Spleen (tissue), 7 donors: ENCODE measurements at regions not wholly inside any gene's neighbourhood (a gene's known extent, or its start where the extent isn't known, plus 50 kb on each side); places are given as distances from the start of the nearest gene placed in this dataset.
"Not testable (repeated sequence)": the region's sequence is repeated elsewhere in the genome, so short reads cannot be mapped to it uniquely, and the experiment has no call there.

Experiments
- CTCF ChIP-seq, 11 experiments: fragments of 200-600 bp in 7 of 11; fragments of 450-650 bp in 4 of 11; sonication (generic) in 4 of 11; IDR thresholded peaks in 8 of 11; conservative IDR thresholded peaks in 3 of 11; 1 replicate in 7 of 11; 2 replicates in 4 of 11; pipeline versions ENCODE4 v1.4.0 to v1.8.0; 2016 to 2021; ENCODE audit warnings: antibody characterized with exemption in 11 of 11, inconsistent platforms in 4 of 11, mild to moderate bottlenecking in 1 of 11
- POLR2A ChIP-seq, 3 donors: fragments of 450-650 bp; IDR thresholded peaks; one replicate each; pipeline ENCODE4 v1.5.1; 2017; ENCODE audit warnings: antibody characterized with exemption in 3 of 3, mild to moderate bottlenecking in 1 of 3
- POLR2AphosphoS5 ChIP-seq, 3 donors: sonication (generic); formaldehyde crosslinking; IDR thresholded peaks; one replicate each; pipeline ENCODE4 v1.5.1; 2017; ENCODE audit warnings: antibody characterized with exemption in 3 of 3
- donor health status: DM: no; HTN: no; CAD: no; lungs with moderate emphysema.
- donor health status: DM: no; HTN: no; CAD: no.
- donor health status: DM: no; HTN: no; CAD: no.

GRCh38 chr15:20597245-20597644 lies 55.6 kb upstream of the GOLGA6L6 start:
- not testable (repeated sequence) for TF ChIP-seq CTCF (IDR thresholded peaks at IDR 0.05 in 8 of 11, conservative IDR thresholded peaks at IDR 0.05 in 3 of 11); POLR2AphosphoS5 (IDR thresholded peaks at IDR 0.05); POLR2A (IDR thresholded peaks at IDR 0.05)
